ENCODE measurements at regions not wholly inside any gene's neighbourhood (a gene's known extent, or its start where the extent isn't known, plus 50 kb on each side); places are given as distances from the start of the nearest gene placed in this dataset.

GRCh38 chr2:15728245-15728938 is 136.7 kb downstream of the DDX1 start:
- Histone ChIP-seq H3K4me1 (peaks cover 0 to 10% of the 10 kb centered on the region in 2 donors), H3K9me3 (no peaks in the 10 kb centered on the region), H3K27ac (no peak overlapping the region), H3K36me3 (no peaks in the 10 kb centered on the region), H3K27me3 (no peaks in the 10 kb centered on the region), H3K4me3 (no peak overlapping the region)
- DNase-seq, result no peak
- no peak for TF ChIP-seq POLR2A (IDR thresholded peaks at IDR 0.05)
- no peak for TF ChIP-seq CTCF (IDR thresholded peaks at IDR 0.05)
- intact Hi-C loops (cut with DNase I; ENCODE audit: low total_unique reads), result no loop called here

DNA sequence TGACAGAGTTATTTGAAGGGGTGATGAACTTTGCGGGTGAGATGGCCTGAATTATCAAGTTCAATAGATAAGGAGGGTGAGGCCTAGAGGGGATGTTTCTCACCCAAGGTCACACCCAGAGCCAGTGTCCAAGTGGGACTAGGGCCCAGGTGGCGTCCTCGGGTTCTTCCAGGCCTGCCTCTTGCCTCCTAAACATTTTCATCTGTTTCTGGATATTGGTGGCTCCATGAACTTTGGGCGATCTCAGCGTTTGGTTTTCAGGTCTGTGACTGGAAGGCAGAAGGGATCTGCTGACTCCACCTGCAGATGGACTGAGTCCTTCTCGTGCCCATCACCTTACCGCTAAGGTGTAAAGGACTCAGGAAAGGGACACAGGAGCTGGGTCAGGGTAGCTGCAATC is 137.3 kb downstream of the DDX1 start:
- intact Hi-C loops (cut with DNase I; ENCODE audit: low total_unique reads), result no loop called here
- Histone ChIP-seq H3K36me3 (no peaks in the 10 kb centered on the region), H3K4me3 (no peak overlapping the region), H3K4me1 (peaks cover 0 to 10% of the 10 kb centered on the region in 2 donors), H3K27ac (no peak overlapping the region), H3K27me3 (no peaks in the 10 kb centered on the region), H3K9me3 (no peaks in the 10 kb centered on the region)
- TF ChIP-seq POLR2A (IDR thresholded peaks at IDR 0.05) (no peak), CTCF (IDR thresholded peaks at IDR 0.05) (no peak)
- DNase-seq, result no peak

DNA sequence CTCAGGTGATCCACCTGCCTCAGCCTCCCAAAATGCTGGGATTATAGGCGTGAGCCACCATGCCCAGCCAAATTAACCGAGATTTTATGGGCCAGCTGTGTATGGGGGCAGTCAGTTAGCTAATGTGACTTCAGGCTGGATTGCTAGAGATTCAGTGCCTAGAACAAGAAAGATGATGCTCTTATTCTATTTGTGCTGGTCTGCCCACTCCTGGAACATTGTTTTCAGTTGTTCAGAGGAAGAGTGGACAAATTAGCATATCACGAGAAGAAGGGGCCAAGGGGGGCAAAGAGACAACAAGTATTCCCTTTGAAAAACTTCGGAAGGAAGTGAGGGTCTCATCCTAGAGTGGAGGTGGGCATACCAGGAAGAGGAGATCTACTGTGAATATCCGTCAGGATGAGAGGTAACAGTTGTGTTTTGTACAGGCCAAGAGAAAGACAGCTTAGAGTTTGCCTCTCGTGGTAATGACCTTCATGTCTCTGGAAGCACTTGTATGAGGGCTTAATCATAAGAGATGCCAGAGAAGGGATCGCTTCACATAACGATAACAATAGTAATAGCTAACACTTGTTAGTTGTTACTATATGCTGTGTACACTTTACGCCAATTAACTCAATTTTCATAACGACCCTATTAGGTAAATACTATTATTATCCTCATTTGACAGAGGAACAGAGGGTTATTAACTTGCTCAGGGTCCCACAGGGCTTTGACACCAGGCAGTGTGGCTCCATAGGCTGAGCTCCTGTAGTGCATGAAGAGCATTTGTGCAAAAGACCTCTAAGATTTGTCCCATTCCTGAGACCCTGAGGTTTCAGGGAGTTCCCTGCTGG is 138.3 kb downstream of the DDX1 start:
- Histone ChIP-seq H3K9me3 (no peaks in the 10 kb centered on the region), H3K27ac (no peak overlapping the region), H3K4me3 (no peak overlapping the region), H3K36me3 (no peaks in the 10 kb centered on the region), H3K4me1 (peaks cover 0 to 10% of the 10 kb centered on the region in 2 donors), H3K27me3 (no peaks in the 10 kb centered on the region)
- intact Hi-C loops (cut with DNase I; ENCODE audit: low total_unique reads), result no loop called here
- TF ChIP-seq POLR2A (IDR thresholded peaks at IDR 0.05), result no peak
- TF ChIP-seq CTCF (IDR thresholded peaks at IDR 0.05), result no peak
- no peak for DNase-seq

GRCh38 chr2:15730545-15731212 is 139.0 kb downstream of the DDX1 start:
- no peak overlapping the region for H3K27ac ChIP-seq
- no peaks in the 10 kb centered on the region for H3K36me3 ChIP-seq
- H3K9me3 ChIP-seq, result no peaks in the 10 kb centered on the region
- no peaks in the 10 kb centered on the region for H3K27me3 ChIP-seq
- no peak for TF ChIP-seq POLR2A (IDR thresholded peaks at IDR 0.05)
- no peak for TF ChIP-seq CTCF (IDR thresholded peaks at IDR 0.05)
- intact Hi-C loops (cut with DNase I; ENCODE audit: low total_unique reads), result no loop called here
- H3K4me1 ChIP-seq, result peaks cover 0 to 10% of the 10 kb centered on the region in 2 donors
- H3K4me3 ChIP-seq, result no peak overlapping the region
- DNase-seq, result peak; percentile 84 to 88

Data from uterus (tissue), 3 donors.